Activated naive CD8-positive, alpha-beta T cell (primary cell): ENCODE measurements at regions not wholly inside any gene's neighbourhood (a gene's known extent, or its start where the extent isn't known, plus 50 kb on each side); places are given as distances from the start of the nearest gene placed in this dataset.

ENCODE experiments used
- H3K27ac Mint-ChIP-seq: one replicate; pipeline ENCODE4 v1.8.0; 2021; ENCODE audit warnings: mixed read lengths
- H3K27me3 Mint-ChIP-seq: one replicate; pipeline ENCODE4 v1.8.0; 2021; ENCODE audit warnings: mixed read lengths
- H3K36me3 Mint-ChIP-seq: one replicate; pipeline ENCODE4 v1.8.0; 2021; ENCODE audit warnings: mixed read lengths
- H3K4me1 Mint-ChIP-seq: one replicate; pipeline ENCODE4 v1.8.0; 2021; ENCODE audit warnings: low read depth, mixed read lengths
- H3K4me3 Mint-ChIP-seq: one replicate; pipeline ENCODE4 v1.8.0; 2021; ENCODE audit warnings: mild to moderate bottlenecking, mixed read lengths
- H3K9me3 Mint-ChIP-seq: one replicate; pipeline ENCODE4 v1.8.0; 2021; ENCODE audit warnings: low read depth, mixed read lengths

DNA sequence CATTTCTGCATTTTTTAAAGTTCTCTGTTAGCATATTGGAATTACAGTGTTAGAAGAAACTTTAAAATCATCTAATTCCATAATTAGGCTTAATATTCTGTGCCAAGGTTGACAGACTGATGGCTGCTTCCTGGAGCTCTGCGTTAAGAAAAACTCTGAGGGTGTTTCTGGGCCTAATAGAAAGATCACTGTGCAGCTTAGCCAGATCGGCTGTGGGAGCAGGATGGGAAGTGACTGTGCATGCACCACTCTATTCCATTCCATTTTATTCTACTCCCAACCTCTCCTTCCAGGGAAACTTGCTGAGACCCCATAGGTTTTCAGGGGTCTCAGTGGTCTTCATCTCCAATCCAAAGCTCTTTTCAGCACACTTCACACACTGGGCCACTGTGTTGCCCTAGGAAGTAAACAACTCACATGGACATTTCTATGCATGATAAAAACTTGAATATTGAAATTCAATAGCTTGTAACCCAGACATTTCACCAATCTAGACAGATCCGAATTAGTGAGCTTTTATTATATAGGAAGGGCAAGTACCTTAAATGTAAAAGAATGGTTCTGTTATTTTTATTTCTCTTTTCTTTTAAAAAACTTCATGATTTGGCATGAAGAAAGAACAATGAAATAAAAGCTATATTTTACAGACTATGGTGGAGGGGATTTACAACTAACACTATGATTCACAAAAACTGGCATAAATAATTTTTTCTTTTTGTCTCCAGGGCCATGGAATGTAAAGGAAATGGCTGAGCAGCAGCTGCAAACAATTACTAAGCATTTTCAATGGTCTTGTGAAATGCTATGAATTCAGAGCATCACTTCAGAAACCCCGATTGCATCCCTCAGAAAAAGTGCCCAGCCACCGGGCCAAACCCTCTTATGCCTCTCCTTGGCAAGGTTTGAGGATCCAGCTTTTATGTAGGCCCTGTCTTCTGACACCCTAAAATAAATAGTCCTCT lies 51.4 kb upstream of the DAB2 start:
- no peaks in the 10 kb centered on the region for H3K36me3 Mint-ChIP-seq

GRCh38 chr5:39475159-39475571 lies 50.4 kb upstream of the DAB2 start:
- Mint-ChIP-seq H3K27me3 (peaks cover 3% of the 10 kb centered on the region), H3K9me3 (no peaks in the 10 kb centered on the region), H3K27ac (no peak overlapping the region), H3K36me3 (no peaks in the 10 kb centered on the region), H3K4me3 (no peak overlapping the region), H3K4me1 (no peaks in the 10 kb centered on the region)

More for the DNA sequence above, 51.4 kb upstream of the DAB2 start:
- no peaks in the 10 kb centered on the region for H3K9me3 Mint-ChIP-seq
- H3K27ac Mint-ChIP-seq: no peak overlapping the region
- no peaks in the 10 kb centered on the region for H3K4me1 Mint-ChIP-seq
- H3K4me3 Mint-ChIP-seq: no peak overlapping the region
- peaks cover 3% of the 10 kb centered on the region for H3K27me3 Mint-ChIP-seq
